Lung (tissue), 11 donors: ENCODE measurements at regions not wholly inside any gene's neighbourhood (a gene's known extent, or its start where the extent isn't known, plus 50 kb on each side); places are given as distances from the start of the nearest gene placed in this dataset.

ENCODE experiments used
- ATAC-seq: fragments of 200-7000 bp; cut with Tn5 transposase; one replicate; pipeline ENCODE4 v1.9.1; 2020; ENCODE audit warnings: moderate number of reproducible peaks; ENCODE audit not compliant: insufficient read depth, low FRiP score
- DNase-seq, 3 donors: peaks; one replicate each; pipeline ENCODE4 v3.0.0-alpha.2; 2013 to 2017
- H3K27ac ChIP-seq, 2 donors: one replicate each; pipeline ENCODE4 v1.5.1; 2013; ENCODE audit warnings: mild to moderate bottlenecking in 2 of 2, moderate library complexity in 2 of 2, control low read depth in 1 of 2, inconsistent platforms in 1 of 2, low read depth in 1 of 2, low read length in 1 of 2
- H3K27me3 ChIP-seq, 3 donors: one replicate each; pipeline ENCODE4 v1.5.1; 2013; ENCODE audit warnings: low read length in 2 of 3; ENCODE audit not compliant: control insufficient read depth in 3 of 3, insufficient read depth in 3 of 3
- H3K36me3 ChIP-seq, 4 donors: one replicate each; pipeline ENCODE4 v1.5.1; 2013; ENCODE audit warnings: low read length in 4 of 4, mild to moderate bottlenecking in 1 of 4, moderate library complexity in 1 of 4; ENCODE audit not compliant: control insufficient read depth in 4 of 4, insufficient read depth in 4 of 4
- H3K4me1 ChIP-seq, 5 donors: one replicate each; pipeline ENCODE4 v1.5.1; 2013; ENCODE audit warnings: low read length in 5 of 5, mild to moderate bottlenecking in 2 of 5, moderate library complexity in 1 of 5; ENCODE audit not compliant: control insufficient read depth in 5 of 5, insufficient read depth in 5 of 5
- H3K4me3 ChIP-seq: one replicate; pipeline ENCODE4 v1.5.1; 2013; ENCODE audit warnings: mild to moderate bottlenecking, control low read depth, moderate library complexity
- H3K9ac ChIP-seq, 2 donors: one replicate each; pipeline ENCODE4 v1.5.1; 2013; ENCODE audit warnings: low read length in 2 of 2, control low read depth in 1 of 2; ENCODE audit not compliant: insufficient read depth in 1 of 2
- H3K9me3 ChIP-seq, 4 donors: one replicate each; pipeline ENCODE4 v1.5.1; 2013; ENCODE audit warnings: low read length in 3 of 4, mild to moderate bottlenecking in 1 of 4, moderate library complexity in 1 of 4; ENCODE audit not compliant: control insufficient read depth in 4 of 4, insufficient read depth in 3 of 4
- WGBS, 2 donors: extraction: QIAGEN DNeasy Blood & Tissue Kit; methylation state at CpG; one replicate each; pipeline ENCODE4 v1.1.7; 2013; 5-methylcytosine and 5-hydroxymethylcytosine counted together
- TF ChIP-seq, protein P1 (sequence below): IDR thresholded peaks from 2 replicates; pipeline ENCODE4 v1.5.1; 2012; ENCODE audit warnings: mild to moderate bottlenecking; ENCODE audit errors: control extremely low read depth, extremely low read depth
- donor health status: control.
- donor health status: control.
- donor health status: Bipolar disorder and iron deficiency.
- donor health status: healthy.
- donor health status: DM: yes; HTN: yes; CAD: no.

DNA sequence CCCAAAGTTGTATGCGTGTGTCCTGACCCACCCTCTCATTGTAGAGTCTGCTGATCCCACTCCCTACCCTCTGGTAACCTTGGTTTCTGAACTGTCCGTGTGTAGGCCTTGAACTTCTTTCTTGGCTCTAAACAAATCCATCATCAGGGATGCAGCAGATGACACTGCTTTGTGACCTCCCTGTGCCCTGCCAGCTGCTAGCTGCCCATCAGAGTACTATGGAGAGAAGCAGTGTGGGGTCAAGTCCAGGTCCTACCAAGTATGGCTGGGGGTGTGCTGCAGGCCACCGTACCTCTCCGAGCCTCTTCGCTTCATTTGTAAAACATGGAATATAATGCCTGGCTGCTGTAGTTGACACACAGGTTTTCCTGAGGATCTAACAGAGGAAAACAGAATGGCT is 183.5 kb upstream of the RBPJ start:
- no peak for ATAC-seq
- no peak overlapping the region for H3K4me3 ChIP-seq
- H3K27me3 ChIP-seq = no peaks in the 10 kb centered on the region
- TF ChIP-seq, protein P1, sequence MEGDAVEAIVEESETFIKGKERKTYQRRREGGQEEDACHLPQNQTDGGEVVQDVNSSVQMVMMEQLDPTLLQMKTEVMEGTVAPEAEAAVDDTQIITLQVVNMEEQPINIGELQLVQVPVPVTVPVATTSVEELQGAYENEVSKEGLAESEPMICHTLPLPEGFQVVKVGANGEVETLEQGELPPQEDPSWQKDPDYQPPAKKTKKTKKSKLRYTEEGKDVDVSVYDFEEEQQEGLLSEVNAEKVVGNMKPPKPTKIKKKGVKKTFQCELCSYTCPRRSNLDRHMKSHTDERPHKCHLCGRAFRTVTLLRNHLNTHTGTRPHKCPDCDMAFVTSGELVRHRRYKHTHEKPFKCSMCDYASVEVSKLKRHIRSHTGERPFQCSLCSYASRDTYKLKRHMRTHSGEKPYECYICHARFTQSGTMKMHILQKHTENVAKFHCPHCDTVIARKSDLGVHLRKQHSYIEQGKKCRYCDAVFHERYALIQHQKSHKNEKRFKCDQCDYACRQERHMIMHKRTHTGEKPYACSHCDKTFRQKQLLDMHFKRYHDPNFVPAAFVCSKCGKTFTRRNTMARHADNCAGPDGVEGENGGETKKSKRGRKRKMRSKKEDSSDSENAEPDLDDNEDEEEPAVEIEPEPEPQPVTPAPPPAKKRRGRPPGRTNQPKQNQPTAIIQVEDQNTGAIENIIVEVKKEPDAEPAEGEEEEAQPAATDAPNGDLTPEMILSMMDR = no peak
- no peaks in the 10 kb centered on the region for H3K36me3 ChIP-seq
- no peak overlapping the region for H3K27ac ChIP-seq
- WGBS, 2 donors = 90 to 93% methylated on average over 5 of the region's 5 CpGs
- DNase-seq = no peak
- no peaks in the 10 kb centered on the region for H3K9me3 ChIP-seq
- peaks cover 0 to 21% (median 5%) of the 10 kb centered on the region in 5 donors for H3K4me1 ChIP-seq
- no peak overlapping the region for H3K9ac ChIP-seq

GRCh38 chr4:26139310-26139924 is 181.4 kb upstream of the RBPJ start:
- Histone ChIP-seq H3K27ac (no peak overlapping the region), H3K27me3 (no peaks in the 10 kb centered on the region), H3K36me3 (no peaks in the 10 kb centered on the region), H3K4me1 (peaks cover 0 to 24% (median 5%) of the 10 kb centered on the region in 5 donors), H3K9ac (no peak overlapping the region), H3K4me3 (no peak overlapping the region), H3K9me3 (no peaks in the 10 kb centered on the region)
- 91 to 95% methylated on average over 4 of the region's 4 CpGs for WGBS, 2 donors
- no peak for DNase-seq
- no peak for ATAC-seq
- TF ChIP-seq, protein P1 = no peak

GRCh38 chr4:26140150-26140898 is 180.5 kb upstream of the RBPJ start:
- 86 to 92% methylated on average over 7 to 8 of the region's 8 CpGs for WGBS, 2 donors
- Histone ChIP-seq H3K4me3 (no peak overlapping the region), H3K9me3 (no peaks in the 10 kb centered on the region), H3K4me1 (peaks cover 0 to 27% (median 5%) of the 10 kb centered on the region in 5 donors), H3K36me3 (no peaks in the 10 kb centered on the region), H3K27me3 (no peaks in the 10 kb centered on the region), H3K27ac (no peak overlapping the region), H3K9ac (no peak overlapping the region)
- ATAC-seq (no peak), DNase-seq (no peak)
- TF ChIP-seq, protein P1 = no peak
